ENCODE measurements at regions not wholly inside any gene's neighbourhood (a gene's known extent, or its start where the extent isn't known, plus 50 kb on each side); places are given as distances from the start of the nearest gene placed in this dataset.
"Not testable (repeated sequence)": the region's sequence is repeated elsewhere in the genome, so short reads cannot be mapped to it uniquely, and the experiment has no call there.

GRCh38 chr9:119712325-119712724 lies 343.1 kb upstream of the BRINP1 start:
- no peak for DNase-seq

GRCh38 chr9:119709431-119709830 lies 340.2 kb upstream of the BRINP1 start:
- no peak for DNase-seq

DNA sequence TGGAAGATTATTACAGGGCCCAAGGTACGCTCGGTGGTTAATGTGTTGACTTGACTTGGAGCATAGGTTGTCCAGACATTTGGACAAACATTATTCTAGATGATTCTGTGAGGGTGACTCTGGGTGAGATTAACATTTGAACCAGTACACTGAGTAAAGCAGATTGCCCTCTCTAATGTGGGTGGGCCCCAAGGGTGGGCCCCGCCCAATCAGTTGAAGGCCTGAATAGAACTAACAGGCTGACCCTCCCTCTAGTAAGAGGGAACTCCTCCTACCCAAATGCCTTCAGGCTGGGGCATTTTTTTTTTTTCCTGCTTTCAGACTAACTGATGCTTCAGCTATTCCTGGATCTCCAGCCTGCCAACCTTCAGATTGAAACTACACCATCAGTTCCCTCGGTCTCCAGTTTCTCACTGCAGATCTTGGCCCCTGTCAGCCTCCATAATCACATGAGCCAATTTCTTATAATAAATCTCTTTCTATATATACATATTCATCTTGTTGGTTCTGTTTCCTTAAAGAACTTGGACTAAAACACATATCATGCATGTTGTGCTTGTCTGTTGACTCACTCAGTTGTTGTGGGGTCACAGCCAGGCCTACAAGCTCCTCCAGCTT lies 338.1 kb upstream of the BRINP1 start:
- no peak for DNase-seq

DNA sequence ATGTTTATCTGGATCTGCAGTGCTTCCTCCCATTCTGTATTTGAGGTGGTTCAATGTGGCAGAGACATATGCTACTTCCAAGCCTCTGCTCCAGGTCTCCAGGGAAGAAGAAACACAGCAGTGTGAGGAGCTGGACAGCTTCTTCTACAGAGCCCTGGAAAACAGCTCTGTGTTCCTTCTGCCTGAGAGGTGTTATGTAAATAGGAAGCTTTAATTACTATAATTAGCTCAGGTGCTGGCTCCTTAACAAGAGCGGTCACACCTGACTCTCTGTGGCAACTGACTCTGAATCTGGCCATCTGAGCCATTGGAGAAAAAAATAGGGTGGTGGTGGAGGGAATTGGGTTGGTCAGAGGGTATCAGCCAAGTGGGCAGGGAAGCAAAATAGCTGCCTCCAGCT lies 332.4 kb upstream of the BRINP1 start:
- DNase-seq = no peak

- no peak for DNase-seq
Measured at GRCh38 chr9:119698535-119698934, 329.3 kb upstream of the BRINP1 start.

GRCh38 chr9:119697996-119698395 lies 328.8 kb upstream of the BRINP1 start:
- DNase-seq = no peak

DNA sequence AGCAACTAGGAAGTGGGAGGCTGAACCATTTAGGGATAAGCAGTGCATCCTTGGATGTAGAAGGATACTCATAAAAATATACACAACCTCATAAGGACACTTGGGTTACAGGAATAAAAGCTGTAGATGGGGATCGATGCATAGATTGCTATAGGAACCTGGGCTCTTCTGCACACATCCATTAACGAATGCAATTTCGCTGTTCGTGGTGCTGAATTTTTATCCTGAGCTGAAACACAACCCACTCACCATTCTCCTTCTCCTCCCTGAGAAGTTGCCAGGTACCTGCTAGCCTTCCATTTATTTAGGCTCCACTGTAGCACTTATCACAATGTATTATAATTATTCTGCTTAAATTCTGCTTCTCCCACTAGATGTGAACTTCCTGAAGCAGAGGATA lies 320.6 kb upstream of the BRINP1 start:
- DNase-seq = no peak

- DNase-seq = no peak
Measured at GRCh38 chr9:119688547-119688946, 319.3 kb upstream of the BRINP1 start.

GRCh38 chr9:119677811-119678505 lies 308.7 kb upstream of the BRINP1 start:
- DNase-seq = no peak

- DNase-seq = no peak
Measured at GRCh38 chr9:119675951-119676350, 306.7 kb upstream of the BRINP1 start.

DNA sequence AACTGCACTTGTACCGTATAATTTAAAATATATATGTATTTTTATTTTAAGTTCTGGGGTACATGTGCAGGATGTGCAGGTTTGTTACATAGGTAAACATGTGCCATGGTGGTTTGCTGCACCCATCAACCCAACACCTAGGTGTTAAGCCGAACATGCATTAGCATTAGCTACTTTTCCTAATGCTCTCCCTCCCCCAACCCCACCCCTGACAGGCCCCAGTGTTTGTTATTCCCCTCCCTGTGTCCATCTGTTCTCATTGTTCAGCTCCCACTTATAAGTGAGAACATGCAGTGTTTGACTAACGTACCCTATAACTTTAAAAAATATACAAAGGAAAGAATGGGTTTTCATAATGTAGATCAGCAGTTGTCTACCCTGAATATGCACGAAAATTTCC lies 303.5 kb upstream of the BRINP1 start:
- DNase-seq = not testable (repeated sequence)

DNA sequence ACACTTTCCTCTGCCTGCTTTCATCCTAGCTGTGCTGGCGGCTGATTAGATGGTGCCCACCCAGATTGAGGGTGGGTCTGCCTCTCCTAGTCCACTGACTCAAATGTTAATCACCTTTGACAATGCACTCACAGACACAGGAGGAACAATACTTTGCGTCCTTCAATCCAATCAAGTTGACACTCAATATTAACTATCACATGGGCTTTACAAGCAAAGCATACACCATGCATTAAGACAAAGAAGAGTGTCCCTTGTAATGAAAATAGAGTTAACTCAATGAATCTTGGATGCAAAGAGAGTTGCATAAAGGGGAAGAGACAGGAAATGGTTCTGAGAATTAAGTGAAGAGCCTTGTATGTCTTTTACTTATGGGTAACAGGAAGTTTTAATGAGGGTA lies 298.7 kb upstream of the BRINP1 start:
- DNase-seq = no peak

- DNase-seq = no peak
Measured at GRCh38 chr9:119667163-119667562, 297.9 kb upstream of the BRINP1 start.

GRCh38 chr9:119662329-119662728 lies 293.1 kb upstream of the BRINP1 start:
- DNase-seq = no peak

- DNase-seq = no peak
Measured at GRCh38 chr9:119652931-119653330, 283.7 kb upstream of the BRINP1 start.

DNA sequence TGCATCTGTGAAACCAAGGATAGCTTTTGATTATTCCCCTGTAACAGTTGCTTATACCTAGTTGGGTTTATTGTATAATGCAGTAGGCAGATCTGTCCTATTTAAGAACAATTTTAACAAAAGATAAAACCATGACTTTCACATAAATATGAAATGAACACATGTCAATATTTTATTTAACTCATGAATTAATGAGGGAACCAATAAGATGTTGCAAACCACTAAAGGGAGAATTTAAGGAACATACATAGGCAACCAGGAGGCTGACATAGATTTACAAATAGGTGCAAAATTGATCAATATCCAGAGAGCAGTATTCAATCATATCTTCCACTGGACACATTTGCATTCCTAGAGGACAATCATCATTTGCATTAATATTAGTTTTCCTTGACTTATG lies 280.0 kb upstream of the BRINP1 start:
- no peak for DNase-seq

GRCh38 chr9:119639287-119639955 lies 270.2 kb upstream of the BRINP1 start:
- no peak for DNase-seq

DNA sequence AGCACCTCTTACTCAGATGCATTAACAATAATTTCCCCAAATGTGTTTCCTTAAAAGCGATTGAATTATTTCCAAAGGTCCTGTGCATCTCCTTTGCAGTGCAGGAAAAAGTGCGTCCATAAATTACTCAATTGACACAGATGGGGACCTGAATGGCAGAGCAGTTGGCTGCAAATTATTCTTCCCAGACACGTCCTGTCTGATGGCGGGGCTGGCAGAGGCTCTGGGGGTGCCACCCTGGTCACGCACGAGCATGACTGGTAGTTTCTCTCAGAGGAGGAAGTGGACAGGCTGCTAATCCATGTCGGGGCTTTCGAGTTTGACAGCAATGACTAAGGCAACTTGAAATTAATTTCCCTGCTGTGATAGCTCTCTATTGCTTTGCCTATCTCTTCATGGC lies 264.8 kb upstream of the BRINP1 start:
- DNase-seq = no peak

- no peak for DNase-seq
Measured at GRCh38 chr9:119611565-119611964, 242.3 kb upstream of the BRINP1 start.

GRCh38 chr9:119609277-119609971 lies 240.2 kb upstream of the BRINP1 start:
- DNase-seq = no peak

GRCh38 chr9:119601632-119602031 lies 232.4 kb upstream of the BRINP1 start:
- DNase-seq = no peak

GRCh38 chr9:119597499-119597898 lies 228.3 kb upstream of the BRINP1 start:
- DNase-seq = no peak

DNA sequence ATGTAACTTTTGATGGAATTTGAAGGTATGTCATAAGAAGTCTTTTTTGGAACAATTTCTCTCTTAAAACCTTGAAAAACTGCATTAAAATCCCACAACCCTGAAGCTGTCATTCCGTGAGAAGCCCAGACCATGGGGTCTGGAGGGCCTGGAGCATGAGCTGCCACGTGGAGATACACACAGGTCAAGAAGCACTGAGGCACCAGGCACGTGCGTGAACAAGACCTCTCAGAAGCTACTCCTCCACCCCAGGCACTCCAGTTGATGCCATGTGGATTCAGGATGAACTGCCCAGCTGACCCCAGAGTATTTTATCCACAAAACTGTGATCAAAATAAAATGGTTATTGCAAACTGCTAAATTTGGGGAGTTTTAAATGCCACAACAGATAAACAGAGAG lies 227.5 kb upstream of the BRINP1 start:
- no peak for DNase-seq
